Tibial nerve (tissue), 4 donors: ENCODE measurements at regions not wholly inside any gene's neighbourhood (a gene's known extent, or its start where the extent isn't known, plus 50 kb on each side); places are given as distances from the start of the nearest gene placed in this dataset.

ENCODE experiments used
- CTCF ChIP-seq, 5 experiments: fragments of 200-600 bp in 3 of 5; fragments of 450-650 bp in 2 of 5; sonication (generic) in 3 of 5; IDR thresholded peaks; one replicate each; pipeline ENCODE4 v1.5.1; 2016 to 2019; ENCODE audit warnings: antibody characterized with exemption in 5 of 5, mild to moderate bottlenecking in 3 of 5, moderate library complexity in 2 of 5
- EP300 ChIP-seq, 2 donors: sonication (generic); formaldehyde crosslinking; IDR thresholded peaks; one replicate each; pipeline ENCODE4 v1.6.1; 2017; ENCODE audit warnings: antibody characterized with exemption in 2 of 2, mild to moderate bottlenecking in 1 of 2
- POLR2A ChIP-seq, 2 donors: fragments of 450-650 bp; IDR thresholded peaks; one replicate each; pipeline ENCODE4 v1.6.1; 2017; ENCODE audit warnings: antibody characterized with exemption in 2 of 2, mild to moderate bottlenecking in 2 of 2, moderate library complexity in 2 of 2

- TF ChIP-seq CTCF (IDR thresholded peaks at IDR 0.05) = no peak
- no peak for TF ChIP-seq POLR2A (IDR thresholded peaks at IDR 0.05)
- no peak for TF ChIP-seq EP300 (IDR thresholded peaks at IDR 0.05)
Measured at GRCh38 chr13:108034909-108035410, 180.4 kb downstream of the LIG4 start.
